HEK293 (cell line): ENCODE measurements at regions not wholly inside any gene's neighbourhood (a gene's known extent, or its start where the extent isn't known, plus 50 kb on each side); places are given as distances from the start of the nearest gene placed in this dataset.

ENCODE experiments used
- CTCF ChIA-PET: fragments of 350-600 bp; formaldehyde crosslinking; extraction: SDS; loops from one replicate; lab custom pipeline; 2021; ENCODE audit warnings: antibody characterized with exemption; lab: Yijun Ruan, JAX
- POLR2A ChIA-PET: fragments of 300-600 bp; formaldehyde crosslinking; extraction: SDS; loops from one replicate; lab custom pipeline; 2020; ENCODE audit warnings: antibody characterized with exemption, inconsistent platforms; lab: Yijun Ruan, JAX
- H3K27ac ChIP-seq: fragments of 200-500 bp; sonication (Bioruptor generic); 2 replicates; pipeline ENCODE4 v1.5.1; 2014; ENCODE audit warnings: low read depth, low read length, control low read depth, inconsistent platforms; ENCODE audit errors: extremely low read depth
- H3K36me3 ChIP-seq, 2 experiments: fragments of 200-500 bp in 1 of 2; sonication (Bioruptor generic) in 1 of 2; 1 replicate in 1 of 2; 2 replicates in 1 of 2; pipeline ENCODE4 v1.5.1; 2014 to 2017; ENCODE audit warnings: inconsistent platforms in 2 of 2, low read length in 2 of 2; ENCODE audit not compliant: control insufficient read depth in 2 of 2, insufficient read depth in 1 of 2
- H3K4me1 ChIP-seq: fragments of 200-500 bp; sonication (Bioruptor generic); 2 replicates; pipeline ENCODE4 v1.5.1; 2014; ENCODE audit warnings: mild to moderate bottlenecking, low read length, inconsistent platforms; ENCODE audit not compliant: control insufficient read depth, insufficient read depth
- H3K4me3 ChIP-seq: 2 replicates; pipeline ENCODE4 v1.5.1; 2011; ENCODE audit warnings: low read depth, mild to moderate bottlenecking, control low read depth, low read length, moderate library complexity
- H3K9me3 ChIP-seq: fragments of 200-500 bp; sonication (Bioruptor generic); 2 replicates; pipeline ENCODE4 v1.5.1; 2014; ENCODE audit warnings: low read depth, low read length, inconsistent platforms; ENCODE audit not compliant: control insufficient read depth, insufficient read depth
- BCL11A ChIP-seq: fragments of 450-650 bp; formaldehyde crosslinking; IDR thresholded peaks from 2 replicates; pipeline ENCODE4 v1.5.1; 2016; ENCODE audit warnings: low read depth, missing biosample characterization, missing genetic modification characterization
- BCL6B ChIP-seq: fragments of 450-650 bp; formaldehyde crosslinking; IDR thresholded peaks from 2 replicates; pipeline ENCODE4 v1.5.1; 2017; ENCODE audit warnings: missing biosample characterization, missing genetic modification characterization
- GFI1B ChIP-seq: fragments of 450-650 bp; formaldehyde crosslinking; IDR thresholded peaks from 2 replicates; pipeline ENCODE4 v1.5.1; 2016; ENCODE audit warnings: missing biosample characterization, missing genetic modification characterization
- PRDM6 ChIP-seq: fragments of 450-650 bp; formaldehyde crosslinking; IDR thresholded peaks from 2 replicates; pipeline ENCODE4 v1.5.1; 2017; ENCODE audit warnings: missing biosample characterization, missing genetic modification characterization
- TSHZ1 ChIP-seq: fragments of 450-650 bp; formaldehyde crosslinking; IDR thresholded peaks from 2 replicates; pipeline ENCODE4 v1.5.1; 2016; ENCODE audit warnings: missing biosample characterization, missing genetic modification characterization, borderline replicate concordance
- ZBTB1 ChIP-seq: fragments of 450-650 bp; formaldehyde crosslinking; IDR thresholded peaks from 2 replicates; pipeline ENCODE4 v1.5.1; 2016; ENCODE audit warnings: missing biosample characterization, missing genetic modification characterization
- ZBTB48 ChIP-seq: fragments of 450-650 bp; formaldehyde crosslinking; IDR thresholded peaks from 2 replicates; pipeline ENCODE4 v1.5.1; 2016; ENCODE audit warnings: missing biosample characterization, missing genetic modification characterization
- ZNF114 ChIP-seq: fragments of 450-650 bp; formaldehyde crosslinking; IDR thresholded peaks from 2 replicates; pipeline ENCODE4 v1.5.0; 2017; ENCODE audit warnings: missing biosample characterization, missing genetic modification characterization
- ZNF18 ChIP-seq: fragments of 450-650 bp; formaldehyde crosslinking; IDR thresholded peaks from 2 replicates; pipeline ENCODE4 v1.5.1; 2016; ENCODE audit warnings: missing biosample characterization, missing genetic modification characterization
- ZNF184 ChIP-seq: fragments of 450-650 bp; IDR thresholded peaks from 2 replicates; pipeline ENCODE4 v1.5.1; 2018; ENCODE audit warnings: missing biosample characterization, mild to moderate bottlenecking, missing genetic modification characterization
- ZNF202 ChIP-seq: fragments of 450-650 bp; formaldehyde crosslinking; IDR thresholded peaks from 2 replicates; pipeline ENCODE4 v1.5.1; 2016; ENCODE audit warnings: missing biosample characterization, missing genetic modification characterization, borderline replicate concordance
- ZNF214 ChIP-seq: fragments of 450-650 bp; formaldehyde crosslinking; IDR thresholded peaks from 2 replicates; pipeline ENCODE4 v1.5.1; 2017; ENCODE audit warnings: missing biosample characterization, mild to moderate bottlenecking, missing genetic modification characterization, borderline replicate concordance
- ZNF23 ChIP-seq: fragments of 450-650 bp; formaldehyde crosslinking; IDR thresholded peaks from 2 replicates; pipeline ENCODE4 v1.5.1; 2016; ENCODE audit warnings: missing biosample characterization, missing genetic modification characterization, borderline replicate concordance
- ZNF292 ChIP-seq: fragments of 450-650 bp; formaldehyde crosslinking; IDR thresholded peaks from 2 replicates; pipeline ENCODE4 v1.5.1; 2016; ENCODE audit warnings: low read depth, missing biosample characterization, missing genetic modification characterization, borderline replicate concordance
- ZNF394 ChIP-seq: fragments of 450-650 bp; formaldehyde crosslinking; IDR thresholded peaks from 2 replicates; pipeline ENCODE4 v1.5.1; 2016; ENCODE audit warnings: missing biosample characterization, missing genetic modification characterization, mild to moderate bottlenecking, moderate library complexity, borderline replicate concordance
- ZNF423 ChIP-seq: fragments of 450-650 bp; formaldehyde crosslinking; IDR thresholded peaks from 2 replicates; pipeline ENCODE4 v1.5.1; 2016; ENCODE audit warnings: missing biosample characterization, missing genetic modification characterization
- ZNF514 ChIP-seq: fragments of 450-650 bp; formaldehyde crosslinking; IDR thresholded peaks from 2 replicates; pipeline ENCODE4 v1.5.1; 2016; ENCODE audit warnings: missing biosample characterization, missing genetic modification characterization
- ZNF521 ChIP-seq: fragments of 450-650 bp; formaldehyde crosslinking; IDR thresholded peaks from 2 replicates; pipeline ENCODE4 v1.5.1; 2017; ENCODE audit warnings: missing biosample characterization, mild to moderate bottlenecking, missing genetic modification characterization
- ZNF610 ChIP-seq: fragments of 450-650 bp; formaldehyde crosslinking; IDR thresholded peaks from 2 replicates; pipeline ENCODE4 v1.5.1; 2016; ENCODE audit warnings: missing biosample characterization, missing genetic modification characterization, borderline replicate concordance
- ZNF629 ChIP-seq: fragments of 450-650 bp; formaldehyde crosslinking; IDR thresholded peaks from 2 replicates; pipeline ENCODE4 v1.5.1; 2017; ENCODE audit warnings: missing biosample characterization, missing genetic modification characterization
- ZNF707 ChIP-seq: fragments of 450-650 bp; formaldehyde crosslinking; IDR thresholded peaks from 2 replicates; pipeline ENCODE4 v1.5.1; 2016; ENCODE audit warnings: missing biosample characterization, missing genetic modification characterization
- ZNF768 ChIP-seq: fragments of 450-650 bp; formaldehyde crosslinking; IDR thresholded peaks from 2 replicates; pipeline ENCODE4 v1.5.1; 2018; ENCODE audit warnings: missing biosample characterization, mild to moderate bottlenecking, missing genetic modification characterization
- ZNF837 ChIP-seq: fragments of 450-650 bp; formaldehyde crosslinking; IDR thresholded peaks from 2 replicates; pipeline ENCODE4 v1.5.1; 2016; ENCODE audit warnings: missing biosample characterization, missing genetic modification characterization

GRCh38 chr14:87179936-87180335 is 813.0 kb downstream of the GALC start (continued):
- TF ChIP-seq TSHZ1 (no peak), GFI1B (tag by site-specific recombination) (no peak), ZBTB48 (tag by site-specific recombination) (no peak), ZNF18 (tag by site-specific recombination) (no peak), ZNF394 (tag by site-specific recombination) (no peak)

GRCh38 chr14:87178277-87178676 is 814.7 kb downstream of the GALC start:
- no peak overlapping the region for H3K4me3 ChIP-seq
- TF ChIP-seq ZNF837 = no peak
- TF ChIP-seq ZNF521 (tag by site-specific recombination) = no peak
- no peak for TF ChIP-seq ZNF768 (tag by site-specific recombination)
- TF ChIP-seq ZNF114 (tag by site-specific recombination) = no peak
- no peak for TF ChIP-seq ZNF423 (tag by site-specific recombination)
- TF ChIP-seq ZNF184 (tag by site-specific recombination) = no peak
- no peak for TF ChIP-seq BCL6B (tag by site-specific recombination)
- TF ChIP-seq ZNF202 (tag by site-specific recombination) = no peak
- TF ChIP-seq ZNF707 = no peak
- TF ChIP-seq ZNF514 = no peak
- no peak for TF ChIP-seq ZNF23 (tag by site-specific recombination)
- TF ChIP-seq PRDM6 (tag by site-specific recombination) = no peak
- TF ChIP-seq ZNF629 (tag by site-specific recombination) = no peak
- no peak for TF ChIP-seq ZBTB1 (tag by site-specific recombination)
- TF ChIP-seq ZNF292 = no peak
- TF ChIP-seq ZNF610 (tag by site-specific recombination) = no peak
- no peak for TF ChIP-seq ZNF214 (tag by site-specific recombination)
- TF ChIP-seq BCL11A (tag by site-specific recombination) = no peak
- no peaks in the 10 kb centered on the region for H3K9me3 ChIP-seq
- POLR2A ChIA-PET = no interaction called here
- no peaks in the 10 kb centered on the region for H3K36me3 ChIP-seq
- CTCF ChIA-PET = no interaction called here
- H3K4me1 ChIP-seq = no peaks in the 10 kb centered on the region
- no peak overlapping the region for H3K27ac ChIP-seq
